ENCODE measurements at regions not wholly inside any gene's neighbourhood (a gene's known extent, or its start where the extent isn't known, plus 50 kb on each side); places are given as distances from the start of the nearest gene placed in this dataset.

GRCh38 chr6:68192988-68193387, 442.1 kb upstream of the ADGRB3 start:
- TF ChIP-seq POLR2AphosphoS2 (conservative IDR thresholded peaks at IDR 0.05; ENCODE audit: low read length), result no peak
- no peak for TF ChIP-seq NR3C1 (IDR thresholded peaks at IDR 0.05)
- no peak for TF ChIP-seq HEYL (CRISPR knock-in tag; IDR thresholded peaks at IDR 0.05)
- TF ChIP-seq HOXB13 (CRISPR knock-in tag; IDR thresholded peaks at IDR 0.05; ENCODE audit: low read depth), result no peak
- TF ChIP-seq ESRRA (IDR thresholded peaks at IDR 0.05; ENCODE audit: borderline replicate concordance, low read length), result no peak
- TF ChIP-seq NPAS2 (CRISPR knock-in tag; IDR thresholded peaks at IDR 0.05; ENCODE audit: borderline replicate concordance), result no peak
- TF ChIP-seq ZFP36 (IDR thresholded peaks at IDR 0.05; ENCODE audit: borderline replicate concordance, partially characterized antibody), result no peak
- TF ChIP-seq, protein P1, sequence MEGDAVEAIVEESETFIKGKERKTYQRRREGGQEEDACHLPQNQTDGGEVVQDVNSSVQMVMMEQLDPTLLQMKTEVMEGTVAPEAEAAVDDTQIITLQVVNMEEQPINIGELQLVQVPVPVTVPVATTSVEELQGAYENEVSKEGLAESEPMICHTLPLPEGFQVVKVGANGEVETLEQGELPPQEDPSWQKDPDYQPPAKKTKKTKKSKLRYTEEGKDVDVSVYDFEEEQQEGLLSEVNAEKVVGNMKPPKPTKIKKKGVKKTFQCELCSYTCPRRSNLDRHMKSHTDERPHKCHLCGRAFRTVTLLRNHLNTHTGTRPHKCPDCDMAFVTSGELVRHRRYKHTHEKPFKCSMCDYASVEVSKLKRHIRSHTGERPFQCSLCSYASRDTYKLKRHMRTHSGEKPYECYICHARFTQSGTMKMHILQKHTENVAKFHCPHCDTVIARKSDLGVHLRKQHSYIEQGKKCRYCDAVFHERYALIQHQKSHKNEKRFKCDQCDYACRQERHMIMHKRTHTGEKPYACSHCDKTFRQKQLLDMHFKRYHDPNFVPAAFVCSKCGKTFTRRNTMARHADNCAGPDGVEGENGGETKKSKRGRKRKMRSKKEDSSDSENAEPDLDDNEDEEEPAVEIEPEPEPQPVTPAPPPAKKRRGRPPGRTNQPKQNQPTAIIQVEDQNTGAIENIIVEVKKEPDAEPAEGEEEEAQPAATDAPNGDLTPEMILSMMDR (IDR thresholded peaks at IDR 0.05), result no peak
- TF ChIP-seq FOSL2 (IDR thresholded peaks at IDR 0.05), result no peak
- TF ChIP-seq FOSL2 (CRISPR knock-in tag; IDR thresholded peaks at IDR 0.05), result no peak
- TF ChIP-seq MAZ (IDR thresholded peaks at IDR 0.05; ENCODE audit: borderline replicate concordance, low read depth, low read length), result no peak
- TF ChIP-seq, protein P2, sequence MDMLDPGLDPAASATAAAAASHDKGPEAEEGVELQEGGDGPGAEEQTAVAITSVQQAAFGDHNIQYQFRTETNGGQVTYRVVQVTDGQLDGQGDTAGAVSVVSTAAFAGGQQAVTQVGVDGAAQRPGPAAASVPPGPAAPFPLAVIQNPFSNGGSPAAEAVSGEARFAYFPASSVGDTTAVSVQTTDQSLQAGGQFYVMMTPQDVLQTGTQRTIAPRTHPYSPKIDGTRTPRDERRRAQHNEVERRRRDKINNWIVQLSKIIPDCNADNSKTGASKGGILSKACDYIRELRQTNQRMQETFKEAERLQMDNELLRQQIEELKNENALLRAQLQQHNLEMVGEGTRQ (IDR thresholded peaks at IDR 0.05), result no peak
- no peak for TF ChIP-seq RCOR1 (IDR thresholded peaks at IDR 0.05; ENCODE audit: low read depth, low read length)
- no peak for TF ChIP-seq CBX2 (IDR thresholded peaks at IDR 0.05; ENCODE audit: borderline replicate concordance, low read depth)
- TF ChIP-seq, protein P3, sequence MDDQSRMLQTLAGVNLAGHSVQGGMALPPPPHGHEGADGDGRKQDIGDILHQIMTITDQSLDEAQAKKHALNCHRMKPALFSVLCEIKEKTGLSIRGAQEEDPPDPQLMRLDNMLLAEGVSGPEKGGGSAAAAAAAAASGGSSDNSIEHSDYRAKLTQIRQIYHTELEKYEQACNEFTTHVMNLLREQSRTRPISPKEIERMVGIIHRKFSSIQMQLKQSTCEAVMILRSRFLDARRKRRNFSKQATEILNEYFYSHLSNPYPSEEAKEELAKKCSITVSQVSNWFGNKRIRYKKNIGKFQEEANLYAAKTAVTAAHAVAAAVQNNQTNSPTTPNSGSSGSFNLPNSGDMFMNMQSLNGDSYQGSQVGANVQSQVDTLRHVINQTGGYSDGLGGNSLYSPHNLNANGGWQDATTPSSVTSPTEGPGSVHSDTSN (IDR thresholded peaks at IDR 0.05), result no peak
- no peak for TF ChIP-seq ZC3H11A (IDR thresholded peaks at IDR 0.05)
- no peak for TF ChIP-seq CHD4 (IDR thresholded peaks at IDR 0.05; ENCODE audit: borderline replicate concordance)
- no peak for TF ChIP-seq JUN (IDR thresholded peaks at IDR 0.05)
- TF ChIP-seq SMC3 (IDR thresholded peaks at IDR 0.05), result no peak
- TF ChIP-seq JUNB (IDR thresholded peaks at IDR 0.05), result no peak
- WGBS (ENCODE audit: missing lambda C conversion rate), result 0% methylated on average over 1 of the region's 1 CpG
- ATAC-seq, result no peak
- no peak for DNase-seq (ENCODE audit: low read depth in 1 of 2, low spot score in 1 of 2)
- Histone ChIP-seq H3K4me3 (no peak overlapping the region), H3K27ac (no peak overlapping the region), H3K9me3 (no peaks in the 10 kb centered on the region), H3K4me2 (no peak overlapping the region), H3K4me1 (no peaks in the 10 kb centered on the region)
- CTCF ChIA-PET, result no interaction called here
- FAIRE-seq, result no peak
- POLR2A ChIA-PET, result no interaction called here

DNA sequence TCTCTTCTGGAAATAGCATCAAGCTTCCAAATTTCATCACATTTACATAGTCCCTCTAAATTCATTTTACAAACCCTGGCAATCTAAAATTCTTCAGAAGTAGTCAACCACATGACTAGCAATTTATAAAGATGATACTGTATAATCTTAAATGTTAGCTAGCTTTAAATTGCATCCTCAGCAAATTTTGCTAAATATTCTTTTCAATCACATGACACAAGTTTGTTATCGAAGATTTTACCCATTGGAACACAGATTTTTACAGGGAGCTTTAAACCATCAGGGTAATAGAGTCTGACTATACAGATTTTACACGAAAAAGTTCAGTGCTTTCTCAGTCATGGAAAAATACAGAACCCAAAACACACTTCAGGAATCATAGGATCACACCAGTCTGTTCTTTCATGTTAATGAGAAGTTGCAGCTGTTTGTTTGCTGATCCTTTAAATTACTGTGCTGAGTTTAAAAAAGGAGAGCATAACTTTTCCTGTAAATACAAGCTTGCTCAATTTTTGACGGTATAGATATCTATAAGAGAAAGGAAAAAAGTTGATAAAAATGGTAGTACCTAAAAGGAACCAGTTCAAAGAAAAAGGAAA, 445.8 kb upstream of the ADGRB3 start:
- FAIRE-seq, result no peak
- ChIA-PET POLR2A (no interaction called here), CTCF (no interaction called here)
- Histone ChIP-seq H3K4me1 (no peaks in the 10 kb centered on the region), H3K4me3 (no peak overlapping the region), H3K4me2 (no peak overlapping the region), H3K9me3 (no peaks in the 10 kb centered on the region), H3K27ac (no peak overlapping the region)
- ATAC-seq, result no peak
- TF ChIP-seq MAFK (IDR thresholded peaks at IDR 0.05; ENCODE audit: partially characterized antibody) (peak; percentile 82), BHLHE40 (IDR thresholded peaks at IDR 0.05; ENCODE audit: low read depth, low read length) (no peak), KDM1A (IDR thresholded peaks at IDR 0.05; ENCODE audit: low read depth) (no peak)
- WGBS (ENCODE audit: missing lambda C conversion rate), result 6% methylated on average over 3 of the region's 3 CpGs
- DNase-seq (ENCODE audit: low read depth in 1 of 2, low spot score in 1 of 2), result no peak

- no peak for ATAC-seq
- ChIA-PET CTCF (no interaction called here), POLR2A (no interaction called here)
- Histone ChIP-seq H3K4me2 (no peak overlapping the region), H3K4me1 (no peaks in the 10 kb centered on the region), H3K27ac (no peak overlapping the region), H3K9me3 (no peaks in the 10 kb centered on the region), H3K4me3 (no peak overlapping the region)
- WGBS (ENCODE audit: missing lambda C conversion rate), result 11% methylated on average over 2 of the region's 2 CpGs
- no peak for FAIRE-seq
- no peak for DNase-seq (ENCODE audit: low read depth in 1 of 2, low spot score in 1 of 2)
- TF ChIP-seq KDM5A (IDR thresholded peaks at IDR 0.05) (no peak), BCL3 (IDR thresholded peaks at IDR 0.05) (no peak), POLR2AphosphoS2 (conservative IDR thresholded peaks at IDR 0.05; ENCODE audit: low read length) (no peak), KDM1A (IDR thresholded peaks at IDR 0.05; ENCODE audit: low read depth) (no peak), MAFK (IDR thresholded peaks at IDR 0.05; ENCODE audit: partially characterized antibody) (no peak), NR3C1 (IDR thresholded peaks at IDR 0.05) (no peak), HEYL (CRISPR knock-in tag; IDR thresholded peaks at IDR 0.05) (no peak), MYC (IDR thresholded peaks at IDR 0.05; ENCODE audit: borderline replicate concordance, low read length) (no peak), CBX8 (IDR thresholded peaks at IDR 0.05) (no peak)
- TF ChIP-seq, protein P1 (IDR thresholded peaks at IDR 0.05), result no peak
Observed at GRCh38 chr6:68186870-68187269, 448.2 kb upstream of the ADGRB3 start.

Measured in A549 (cell line).